ENCODE measurements at regions not wholly inside any gene's neighbourhood (a gene's known extent, or its start where the extent isn't known, plus 50 kb on each side); places are given as distances from the start of the nearest gene placed in this dataset.

DNA sequence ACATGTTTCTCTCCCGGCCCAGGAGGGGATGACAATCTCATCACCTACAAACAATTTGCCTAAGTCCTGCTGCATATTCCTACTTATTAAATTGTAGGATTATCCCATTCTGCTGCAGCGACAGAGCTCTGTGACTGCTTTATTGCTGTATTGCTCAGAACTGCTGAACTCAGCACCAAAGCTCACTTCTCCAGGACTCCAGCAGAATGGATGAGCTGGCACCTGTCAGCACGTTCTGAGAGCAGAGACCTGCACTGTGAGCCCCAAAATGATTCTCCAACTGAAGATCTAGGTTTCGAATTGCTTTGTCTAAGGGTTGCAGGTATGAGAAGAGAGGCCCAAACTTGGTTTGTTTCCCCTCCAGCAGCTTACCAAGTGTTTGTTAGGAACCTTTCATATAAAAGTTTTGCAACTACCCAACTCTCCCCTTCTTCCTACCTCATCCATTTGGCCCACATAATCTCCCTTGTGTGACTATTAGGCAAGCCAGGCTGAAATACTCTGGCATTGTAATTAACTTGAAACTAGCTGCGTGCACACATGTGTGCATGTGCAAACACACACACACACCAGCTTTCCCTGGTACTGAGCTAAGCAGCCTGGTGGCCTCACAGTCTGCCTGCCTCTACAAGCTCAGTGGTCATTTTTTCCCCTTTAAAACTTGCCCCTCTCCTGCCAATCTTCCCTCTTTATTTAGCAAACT lies 161.4 kb upstream of the CAMK1G start:
- Histone ChIP-seq H3K36me3 (ENCODE audit: control insufficient read depth in 2 of 3, insufficient read depth in 3 of 3, low read length in 3 of 3) (no peaks in the 10 kb centered on the region), H3K9me3 (ENCODE audit: control insufficient read depth in 2 of 3, insufficient read depth in 1 of 3, low read length in 3 of 3) (no peaks in the 10 kb centered on the region), H3K27ac (ENCODE audit: low read depth in 2 of 2, low read length in 2 of 2) (no peak overlapping the region), H3K9ac (ENCODE audit: low read length in 3 of 3) (no peak overlapping the region), H3K27me3 (ENCODE audit: control insufficient read depth, insufficient read depth, low read length) (no peaks in the 10 kb centered on the region), H3K4me1 (ENCODE audit: control insufficient read depth in 2 of 3, insufficient read depth in 2 of 3, low read depth in 1 of 3, low read length in 3 of 3) (no peaks in the 10 kb centered on the region), H3K4me3 (ENCODE audit: low read length in 3 of 3) (no peak overlapping the region)
- no peak for FAIRE-seq
- no peak for DNase-seq
- TF ChIP-seq, protein P1, sequence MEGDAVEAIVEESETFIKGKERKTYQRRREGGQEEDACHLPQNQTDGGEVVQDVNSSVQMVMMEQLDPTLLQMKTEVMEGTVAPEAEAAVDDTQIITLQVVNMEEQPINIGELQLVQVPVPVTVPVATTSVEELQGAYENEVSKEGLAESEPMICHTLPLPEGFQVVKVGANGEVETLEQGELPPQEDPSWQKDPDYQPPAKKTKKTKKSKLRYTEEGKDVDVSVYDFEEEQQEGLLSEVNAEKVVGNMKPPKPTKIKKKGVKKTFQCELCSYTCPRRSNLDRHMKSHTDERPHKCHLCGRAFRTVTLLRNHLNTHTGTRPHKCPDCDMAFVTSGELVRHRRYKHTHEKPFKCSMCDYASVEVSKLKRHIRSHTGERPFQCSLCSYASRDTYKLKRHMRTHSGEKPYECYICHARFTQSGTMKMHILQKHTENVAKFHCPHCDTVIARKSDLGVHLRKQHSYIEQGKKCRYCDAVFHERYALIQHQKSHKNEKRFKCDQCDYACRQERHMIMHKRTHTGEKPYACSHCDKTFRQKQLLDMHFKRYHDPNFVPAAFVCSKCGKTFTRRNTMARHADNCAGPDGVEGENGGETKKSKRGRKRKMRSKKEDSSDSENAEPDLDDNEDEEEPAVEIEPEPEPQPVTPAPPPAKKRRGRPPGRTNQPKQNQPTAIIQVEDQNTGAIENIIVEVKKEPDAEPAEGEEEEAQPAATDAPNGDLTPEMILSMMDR (IDR thresholded peaks at IDR 0.05; ENCODE audit: borderline replicate concordance, extremely low read depth, insufficient read depth): no peak
- intact Hi-C loops (cut with DNase I): no loop called here

DNA sequence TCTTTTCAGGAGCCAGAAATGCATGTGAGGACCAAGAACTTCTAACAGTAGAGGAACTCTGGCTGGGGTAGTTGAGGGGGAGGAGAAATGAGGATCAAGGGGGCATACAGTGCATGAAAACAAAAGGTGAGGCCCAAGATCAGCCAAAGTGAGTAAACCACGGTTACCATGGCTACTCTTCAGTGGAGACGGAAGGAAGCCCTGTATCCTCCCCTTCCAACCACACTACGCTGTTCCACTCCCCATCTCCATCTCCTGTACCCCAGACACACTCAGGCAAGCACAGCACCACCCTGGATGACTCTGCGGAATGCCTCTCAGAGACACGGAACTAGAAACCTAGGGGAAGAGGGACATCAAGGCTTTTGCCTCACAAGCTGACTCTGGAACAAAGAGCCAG lies 157.6 kb upstream of the CAMK1G start:
- no peak overlapping the region for H3K27ac ChIP-seq (ENCODE audit: low read depth in 2 of 2, low read length in 2 of 2)
- H3K27me3 ChIP-seq (ENCODE audit: control insufficient read depth, insufficient read depth, low read length): no peaks in the 10 kb centered on the region
- no peak overlapping the region for H3K4me3 ChIP-seq (ENCODE audit: low read length in 3 of 3)
- intact Hi-C loops (cut with DNase I): no loop called here
- FAIRE-seq (no peak), DNase-seq (no peak)
- no peaks in the 10 kb centered on the region for H3K4me1 ChIP-seq (ENCODE audit: control insufficient read depth in 2 of 3, insufficient read depth in 2 of 3, low read depth in 1 of 3, low read length in 3 of 3)
- H3K36me3 ChIP-seq (ENCODE audit: control insufficient read depth in 2 of 3, insufficient read depth in 3 of 3, low read length in 3 of 3): no peaks in the 10 kb centered on the region
- TF ChIP-seq, protein P1 (IDR thresholded peaks at IDR 0.05; ENCODE audit: borderline replicate concordance, extremely low read depth, insufficient read depth): no peak
- H3K9ac ChIP-seq (ENCODE audit: low read length in 3 of 3): no peak overlapping the region
- no peaks in the 10 kb centered on the region for H3K9me3 ChIP-seq (ENCODE audit: control insufficient read depth in 2 of 3, insufficient read depth in 1 of 3, low read length in 3 of 3)

DNA sequence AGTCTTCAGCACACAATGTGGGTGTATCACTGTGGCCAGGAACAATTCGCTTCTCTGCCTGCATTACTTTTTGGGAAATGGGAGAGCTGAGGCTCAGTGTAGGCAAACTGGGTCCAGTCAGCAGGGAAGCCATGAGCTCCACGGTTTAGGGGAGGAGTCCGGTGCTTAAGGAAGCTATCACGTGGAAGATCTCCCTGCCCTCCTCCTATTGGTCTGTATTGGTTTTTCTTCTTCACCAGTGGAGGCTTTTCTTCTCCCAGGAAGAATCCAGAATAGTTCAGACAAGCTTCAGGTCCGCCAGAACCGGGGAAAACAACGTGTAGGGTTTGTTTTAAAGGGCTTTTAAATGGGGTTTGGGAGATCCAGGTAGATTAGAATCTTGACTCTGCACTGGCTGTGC lies 156.2 kb upstream of the CAMK1G start:
- FAIRE-seq: no peak
- Histone ChIP-seq H3K36me3 (ENCODE audit: control insufficient read depth in 2 of 3, insufficient read depth in 3 of 3, low read length in 3 of 3) (no peaks in the 10 kb centered on the region), H3K4me1 (ENCODE audit: control insufficient read depth in 2 of 3, insufficient read depth in 2 of 3, low read depth in 1 of 3, low read length in 3 of 3) (no peaks in the 10 kb centered on the region), H3K27me3 (ENCODE audit: control insufficient read depth, insufficient read depth, low read length) (no peaks in the 10 kb centered on the region), H3K4me3 (ENCODE audit: low read length in 3 of 3) (no peak overlapping the region), H3K27ac (ENCODE audit: low read depth in 2 of 2, low read length in 2 of 2) (no peak overlapping the region), H3K9ac (ENCODE audit: low read length in 3 of 3) (no peak overlapping the region), H3K9me3 (ENCODE audit: control insufficient read depth in 2 of 3, insufficient read depth in 1 of 3, low read length in 3 of 3) (no peaks in the 10 kb centered on the region)
- intact Hi-C loops (cut with DNase I): no loop called here
- TF ChIP-seq, protein P1 (IDR thresholded peaks at IDR 0.05; ENCODE audit: borderline replicate concordance, extremely low read depth, insufficient read depth): no peak
- DNase-seq: no peak

DNA sequence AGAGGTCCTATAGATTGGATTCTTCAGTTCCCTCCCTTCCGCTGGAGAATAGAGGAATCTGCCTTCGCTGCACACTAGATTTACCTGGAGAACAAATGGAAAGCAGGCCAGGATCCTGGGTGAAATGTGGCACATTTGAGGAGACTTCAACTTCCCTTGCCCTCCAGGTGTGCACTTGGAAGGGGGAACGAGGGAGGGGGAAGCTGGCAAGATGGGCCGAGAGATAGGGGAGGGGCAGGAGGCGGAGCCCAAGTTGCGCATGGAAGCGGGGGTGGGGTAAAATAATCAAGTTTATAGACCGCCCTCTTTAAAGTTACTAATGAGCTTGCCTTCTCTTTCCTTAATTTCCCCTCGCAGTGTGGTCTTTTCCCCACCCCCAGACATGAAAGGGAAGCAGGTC lies 155.7 kb upstream of the CAMK1G start:
- H3K9me3 ChIP-seq (ENCODE audit: control insufficient read depth in 2 of 3, insufficient read depth in 1 of 3, low read length in 3 of 3): no peaks in the 10 kb centered on the region
- H3K36me3 ChIP-seq (ENCODE audit: control insufficient read depth in 2 of 3, insufficient read depth in 3 of 3, low read length in 3 of 3): no peaks in the 10 kb centered on the region
- H3K27me3 ChIP-seq (ENCODE audit: control insufficient read depth, insufficient read depth, low read length): no peaks in the 10 kb centered on the region
- intact Hi-C loops (cut with DNase I): no loop called here
- DNase-seq (no peak), FAIRE-seq (no peak)
- no peak overlapping the region for H3K4me3 ChIP-seq (ENCODE audit: low read length in 3 of 3)
- no peak overlapping the region for H3K27ac ChIP-seq (ENCODE audit: low read depth in 2 of 2, low read length in 2 of 2)
- no peak overlapping the region for H3K9ac ChIP-seq (ENCODE audit: low read length in 3 of 3)
- no peaks in the 10 kb centered on the region for H3K4me1 ChIP-seq (ENCODE audit: control insufficient read depth in 2 of 3, insufficient read depth in 2 of 3, low read depth in 1 of 3, low read length in 3 of 3)
- TF ChIP-seq, protein P1 (IDR thresholded peaks at IDR 0.05; ENCODE audit: borderline replicate concordance, extremely low read depth, insufficient read depth): no peak
